GM12878 (cell line): ENCODE measurements at regions not wholly inside any gene's neighbourhood (a gene's known extent, or its start where the extent isn't known, plus 50 kb on each side); places are given as distances from the start of the nearest gene placed in this dataset.

Source experiments
- CUX1 ChIP-seq: IDR thresholded peaks from 2 replicates; pipeline ENCODE4 v1.6.1; 2012; ENCODE audit warnings: improper control_type of control experiment, low read depth, low read length; ENCODE audit not compliant: insufficient replicate concordance
- GATAD2B ChIP-seq: fragments of 450-650 bp; conservative IDR thresholded peaks from 2 replicates; pipeline ENCODE4 v1.6.1; 2017; ENCODE audit warnings: low read depth, mild to moderate bottlenecking, moderate library complexity
- HDAC6 ChIP-seq: fragments of 200-600 bp; sonication (generic); IDR thresholded peaks from one replicate; pipeline ENCODE4 v1.8.0; 2017; ENCODE audit warnings: antibody characterized with exemption; ENCODE audit not compliant: unreplicated experiment
- SIX5 ChIP-seq: IDR thresholded peaks from 2 replicates; pipeline ENCODE4 v1.6.1; 2011; ENCODE audit warnings: mild to moderate bottlenecking, low read depth, low read length, moderate library complexity; ENCODE audit not compliant: severe bottlenecking
- ZNF207 ChIP-seq: fragments of 450-650 bp; IDR thresholded peaks from 2 replicates; pipeline ENCODE4 v1.6.1; 2014; ENCODE audit warnings: antibody characterized with exemption, mild to moderate bottlenecking, borderline replicate concordance
- ZNF592 ChIP-seq: fragments of 450-650 bp; IDR thresholded peaks from 2 replicates; pipeline ENCODE4 v1.6.1; 2017; ENCODE audit warnings: mild to moderate bottlenecking, moderate library complexity

GRCh38 chr13:50740052-50740741 lies 103.3 kb downstream of the DLEU7 start (continued):
- TF ChIP-seq CUX1 (no peak), ZNF592 (no peak), SIX5 (no peak), HDAC6 (no peak), ZNF207 (no peak), GATAD2B (no peak)
